OCI-LY3 (cell line): ENCODE measurements at regions not wholly inside any gene's neighbourhood (a gene's known extent, or its start where the extent isn't known, plus 50 kb on each side); places are given as distances from the start of the nearest gene placed in this dataset.

Experiments
- H2AFZ ChIP-seq: fragments of 200-600, 300-600 bp; shearing (Covaris generic); 2 replicates; pipeline ENCODE4 v1.6.0; 2014; ENCODE audit warnings: antibody characterized with exemption, low read depth, low read length
- H3K27ac ChIP-seq: fragments of 200-600, 300-600 bp; sonication (generic); 2 replicates; pipeline ENCODE4 v1.5.1; 2014; ENCODE audit warnings: mild to moderate bottlenecking, low read length, moderate library complexity, mixed read lengths
- H3K27me3 ChIP-seq: fragments of 200-600, 300-600 bp; sonication (generic); 2 replicates; pipeline ENCODE4 v1.6.1; 2014; ENCODE audit warnings: low read depth, low read length, mixed read lengths
- H3K36me3 ChIP-seq: fragments of 200-600, 300-600 bp; sonication (generic); replicated peaks from 2 replicates; pipeline ENCODE3; 2014; ENCODE audit warnings: low read depth, low read length, mixed read lengths
- H3K4me1 ChIP-seq: fragments of 300-600, 200-600 bp; sonication (generic); 2 replicates; pipeline ENCODE4 v1.6.1; 2014; ENCODE audit warnings: low read length, mixed read lengths
- H3K4me2 ChIP-seq: fragments of 200-600, 300-600 bp; sonication (generic); 2 replicates; pipeline ENCODE4 v1.6.1; 2014; ENCODE audit warnings: low read length, mixed read lengths
- H3K4me3 ChIP-seq: fragments of 300-600, 200-600 bp; sonication (generic); 2 replicates; pipeline ENCODE4 v1.5.1; 2014; ENCODE audit warnings: antibody characterized with exemption, mild to moderate bottlenecking, low read length, moderate library complexity
- H3K79me2 ChIP-seq: fragments of 300-600, 200-600 bp; shearing (Covaris generic); 2 replicates; pipeline ENCODE4 v1.6.1; 2014; ENCODE audit warnings: mild to moderate bottlenecking, low read length, mixed read lengths
- H3K9ac ChIP-seq: fragments of 300-600, 200-600 bp; shearing (Covaris generic); 2 replicates; pipeline ENCODE4 v1.6.0; 2014; ENCODE audit warnings: mild to moderate bottlenecking, low read length, moderate library complexity
- H3K9me3 ChIP-seq: fragments of 200-600, 300-600 bp; shearing (Covaris generic); 2 replicates; pipeline ENCODE4 v1.6.1; 2014; ENCODE audit warnings: low read length, mixed read lengths; ENCODE audit not compliant: insufficient read depth
- H4K20me1 ChIP-seq: fragments of 200-600, 300-600 bp; sonication (generic); 2 replicates; pipeline ENCODE4 v1.6.1; 2016; ENCODE audit warnings: low read length, mixed read lengths; ENCODE audit not compliant: insufficient read depth
- CTCF ChIP-seq: fragments of 200-600, 300-600 bp; sonication (generic); IDR thresholded peaks from 2 replicates; pipeline ENCODE4 v1.5.1; 2014; ENCODE audit warnings: antibody characterized with exemption, low read length, low read depth
- EZH2phosphoT487 ChIP-seq: fragments of 200-600 bp; shearing (Covaris generic); IDR thresholded peaks from 2 replicates; pipeline ENCODE4 v1.6.1; 2018; ENCODE audit warnings: antibody characterized with exemption, mixed run types, low read depth

DNA sequence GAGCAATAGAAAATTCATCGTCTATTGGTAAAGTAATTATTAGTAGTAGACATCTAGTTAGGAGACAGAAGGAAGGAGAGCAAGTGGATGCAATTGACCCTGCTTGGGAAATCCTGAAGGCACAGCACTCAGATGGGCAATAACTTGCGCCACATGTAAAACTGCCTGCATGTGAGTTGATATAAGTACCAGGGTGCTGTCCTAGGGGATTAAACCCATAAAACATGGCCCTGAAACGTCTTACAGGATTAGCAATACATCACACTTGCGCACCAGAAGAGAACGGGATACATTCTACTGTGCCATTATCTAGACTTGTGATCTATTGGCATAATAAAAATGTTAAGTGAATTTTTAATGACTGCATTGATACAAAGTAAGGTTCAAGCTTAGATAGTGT lies 277.5 kb upstream of the LYPLAL1 start:
- Histone ChIP-seq H3K79me2 (no peaks in the 10 kb centered on the region), H4K20me1 (no peaks in the 10 kb centered on the region), H3K27ac (no peak overlapping the region), H3K9me3 (no peaks in the 10 kb centered on the region), H3K36me3 (no peaks in the 10 kb centered on the region), H3K4me1 (no peaks in the 10 kb centered on the region), H3K27me3 (no peaks in the 10 kb centered on the region), H3K4me2 (no peak overlapping the region), H3K9ac (no peak overlapping the region), H3K4me3 (no peak overlapping the region), H2AFZ (no peak overlapping the region)
- TF ChIP-seq CTCF (no peak), EZH2phosphoT487 (no peak)

DNA sequence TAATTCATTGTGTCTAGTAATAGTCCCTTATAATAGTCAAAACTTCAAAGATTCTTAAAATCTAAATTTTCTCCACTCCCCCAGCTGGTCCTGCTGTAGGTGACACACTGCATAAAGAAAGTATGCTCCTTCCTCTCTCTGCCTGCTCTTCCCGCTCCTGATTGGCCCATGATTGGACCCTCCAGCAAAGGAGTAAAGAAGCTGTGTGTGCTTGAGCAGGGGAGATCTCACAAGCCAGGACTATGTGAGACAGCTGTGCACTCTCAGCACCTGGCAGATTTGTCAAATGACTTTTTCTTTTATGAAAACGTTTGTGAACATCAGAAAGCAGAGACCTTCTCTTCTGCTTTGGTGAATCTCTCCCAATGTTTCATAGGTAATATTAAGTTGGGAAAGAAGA lies 274.8 kb upstream of the LYPLAL1 start:
- Histone ChIP-seq H2AFZ (no peak overlapping the region), H3K9ac (no peak overlapping the region), H3K4me3 (no peak overlapping the region), H3K79me2 (no peaks in the 10 kb centered on the region), H3K4me1 (no peaks in the 10 kb centered on the region), H3K27me3 (no peaks in the 10 kb centered on the region), H3K4me2 (no peak overlapping the region), H3K9me3 (no peaks in the 10 kb centered on the region), H4K20me1 (no peaks in the 10 kb centered on the region), H3K27ac (no peak overlapping the region), H3K36me3 (no peaks in the 10 kb centered on the region)
- TF ChIP-seq EZH2phosphoT487 (no peak), CTCF (no peak)

DNA sequence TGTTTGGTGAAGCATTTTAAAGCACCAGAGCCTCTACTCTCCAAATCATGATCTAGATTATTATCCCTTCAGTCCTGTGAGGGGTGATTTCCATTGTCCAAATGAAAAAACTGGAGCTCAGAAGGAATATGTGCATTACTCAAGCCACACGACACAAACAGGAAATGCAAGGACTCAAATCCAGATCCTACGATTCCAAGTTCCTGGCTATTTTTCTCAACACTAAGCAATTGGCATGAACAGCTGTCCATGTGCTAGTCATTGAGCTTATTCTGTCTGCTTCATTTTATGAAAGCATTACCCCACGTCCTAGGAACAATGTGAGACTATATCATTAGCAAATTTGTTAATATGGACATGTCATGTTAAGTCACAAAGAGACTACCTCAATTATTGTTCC lies 273.1 kb upstream of the LYPLAL1 start:
- Histone ChIP-seq H3K4me1 (no peaks in the 10 kb centered on the region), H3K36me3 (no peaks in the 10 kb centered on the region), H3K79me2 (no peaks in the 10 kb centered on the region), H3K27ac (no peak overlapping the region), H3K27me3 (no peaks in the 10 kb centered on the region), H4K20me1 (no peaks in the 10 kb centered on the region), H3K9ac (no peak overlapping the region), H3K9me3 (no peaks in the 10 kb centered on the region), H2AFZ (no peak overlapping the region), H3K4me2 (no peak overlapping the region), H3K4me3 (no peak overlapping the region)
- TF ChIP-seq CTCF (no peak), EZH2phosphoT487 (no peak)

DNA sequence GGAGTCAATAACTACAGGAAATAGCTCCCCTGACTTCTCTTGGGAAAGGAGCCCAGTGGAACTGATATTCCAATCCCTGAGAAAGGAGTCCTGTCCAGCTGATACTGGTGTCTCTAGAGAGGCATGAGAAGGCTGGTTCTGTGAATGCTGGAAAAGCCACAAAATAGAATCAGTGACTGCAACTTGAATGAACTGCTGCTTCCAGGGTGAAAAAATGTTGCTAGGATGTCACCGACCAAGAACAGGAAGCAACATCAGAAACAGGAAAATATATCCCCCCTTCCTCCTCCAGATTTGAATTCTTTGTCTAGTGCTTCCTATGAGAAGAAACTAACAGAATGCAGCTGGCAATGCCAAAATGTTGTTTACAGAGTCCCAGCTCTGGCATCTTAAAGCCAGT lies 269.3 kb upstream of the LYPLAL1 start:
- no peak overlapping the region for H2AFZ ChIP-seq
- no peak overlapping the region for H3K4me2 ChIP-seq
- no peaks in the 10 kb centered on the region for H3K27me3 ChIP-seq
- H3K4me3 ChIP-seq = no peak overlapping the region
- TF ChIP-seq EZH2phosphoT487 = no peak
- no peak for TF ChIP-seq CTCF
- H3K4me1 ChIP-seq = no peaks in the 10 kb centered on the region
- no peaks in the 10 kb centered on the region for H3K36me3 ChIP-seq
- no peak overlapping the region for H3K27ac ChIP-seq
- H4K20me1 ChIP-seq = no peaks in the 10 kb centered on the region
- no peak overlapping the region for H3K9ac ChIP-seq
- no peaks in the 10 kb centered on the region for H3K79me2 ChIP-seq
- no peaks in the 10 kb centered on the region for H3K9me3 ChIP-seq
